SJCRH30 (cell line): ENCODE measurements at regions not wholly inside any gene's neighbourhood (a gene's known extent, or its start where the extent isn't known, plus 50 kb on each side); places are given as distances from the start of the nearest gene placed in this dataset.

Experiments
- DNase-seq, 2 experiments: peaks; one replicate each; pipeline ENCODE4 v3.0.0-alpha.2; 2015 to 2020
- H3K27ac ChIP-seq: fragments of 250-450 bp; sonication (Bioruptor Pico); 2 replicates; pipeline ENCODE4 v1.5.1; 2020; ENCODE audit warnings: mild to moderate bottlenecking, moderate library complexity
- H3K27me3 ChIP-seq: fragments of 250-450 bp; sonication (Bioruptor Pico); 2 replicates; pipeline ENCODE4 v1.5.1; 2020; ENCODE audit warnings: mild to moderate bottlenecking, moderate library complexity
- H3K36me3 ChIP-seq: fragments of 250-450 bp; sonication (Bioruptor Pico); 2 replicates; pipeline ENCODE4 v1.5.1; 2020; ENCODE audit warnings: mild to moderate bottlenecking, moderate library complexity
- H3K4me1 ChIP-seq: fragments of 250-450 bp; sonication (Bioruptor Pico); 2 replicates; pipeline ENCODE4 v1.5.1; 2020; ENCODE audit warnings: mild to moderate bottlenecking, moderate library complexity
- H3K4me3 ChIP-seq: fragments of 250-450 bp; sonication (Bioruptor Pico); 2 replicates; pipeline ENCODE4 v1.5.1; 2020; ENCODE audit warnings: mild to moderate bottlenecking, moderate library complexity
- H3K9me3 ChIP-seq: fragments of 250-450 bp; sonication (Bioruptor Pico); replicated peaks from 2 replicates; pipeline ENCODE4 v1.5.1; 2020; ENCODE audit warnings: mild to moderate bottlenecking, moderate library complexity

GRCh38 chr6:11828262-11828870 is 49.8 kb upstream of the ADTRP start:
- Histone ChIP-seq H3K4me1 (no peaks in the 10 kb centered on the region), H3K27ac (no peak overlapping the region), H3K4me3 (no peak overlapping the region), H3K27me3 (no peaks in the 10 kb centered on the region), H3K36me3 (no peaks in the 10 kb centered on the region), H3K9me3 (no peaks in the 10 kb centered on the region)
- no peak for DNase-seq
